ENCODE measurements at regions not wholly inside any gene's neighbourhood (a gene's known extent, or its start where the extent isn't known, plus 50 kb on each side); places are given as distances from the start of the nearest gene placed in this dataset.
A peak's percentile ranks its signal among the peaks of the same experiment; 100 is the strongest.

- in situ Hi-C loops (cut with MboI) (loop anchor here (10.0 kb wide), 1 partner anchor 54 kb away; no protein-coding TSS in a partner anchor), intact Hi-C loops (cut with micrococcal nuclease) (loop anchor here (1.0 kb wide), 1 partner anchor 61 kb away; no protein-coding TSS in a partner anchor)
- H3K4me1 ChIP-seq (replicated peaks in 1 of 2; ENCODE audit: control insufficient read depth in 2 of 2, insufficient read depth in 2 of 2, low read length in 2 of 2) = peaks cover 13 to 36% of the 10 kb centered on the region in 2 experiments; a peak in 4 of 5 replicates
- CTCF ChIA-PET (ENCODE audit: low intra/inter-chr PET ratio) = no interaction called here
- H3K36me3 ChIP-seq (ENCODE audit: control insufficient read depth, insufficient read depth, low read length) = no peaks in the 10 kb centered on the region
- H3K27ac ChIP-seq (ENCODE audit: extremely low read depth, low read depth, low read length) = peak overlapping the region; percentile 84
- H3K9me1 ChIP-seq (ENCODE audit: control insufficient read depth, insufficient read depth, low read length) = no peaks in the 10 kb centered on the region
- DNase-seq (ENCODE audit: extremely low read depth in 1 of 4, low spot score in 3 of 4) (peak; percentile 40 to 72 (median 51)), ATAC-seq (peak; percentile 39), FAIRE-seq (peak; percentile 78)
- no peaks in the 10 kb centered on the region for H3K79me2 ChIP-seq (ENCODE audit: control insufficient read depth, insufficient read depth, low read length)
- no peaks in the 10 kb centered on the region for H3K27me3 ChIP-seq (ENCODE audit: control insufficient read depth in 2 of 2, insufficient read depth in 2 of 2, low read length in 2 of 2)
- H3K9me3 ChIP-seq (replicated peaks; ENCODE audit: control insufficient read depth, insufficient read depth, low read depth, low read length) = no peaks in the 10 kb centered on the region
- WGBS (ENCODE audit: insufficient coverage, low coverage, missing lambda C conversion rate) = 51% methylated on average over 15 of the region's 16 CpGs
- peak overlapping the region; percentile 69 for H3K4me2 ChIP-seq (ENCODE audit: insufficient read depth, low read length)
- peak overlapping the region; percentile 75 to 94 for H3K9ac ChIP-seq (ENCODE audit: insufficient read depth in 1 of 2, low read depth in 2 of 2, low read length in 2 of 2)
- TSS peak; percentile 62 for BruUV-seq (replicated peaks)
- H3K4me3 ChIP-seq = peak overlapping the region; percentile 40
- no peaks in the 10 kb centered on the region for H4K20me1 ChIP-seq (replicated peaks; ENCODE audit: control insufficient read depth, insufficient read depth, low read length)
- POLR2A ChIA-PET = interaction anchor here (0.7 to 1.7 kb wide), 15 partner anchors 9 to 114 kb away, joined by 3 to 7 read pairs (median 3); no protein-coding TSS in a partner anchor
- peak overlapping the region; percentile 80 for H2AFZ ChIP-seq (ENCODE audit: low read depth, low read length)
- TF ChIP-seq HMGXB4 (CRISPR knock-in tag; IDR thresholded peaks at IDR 0.05) = no peak
- TF ChIP-seq MAFF (IDR thresholded peaks at IDR 0.05; ENCODE audit: low read length) = peak; percentile 45; the same call in 1 of the 2 replicates
- TF ChIP-seq SMAD3 (CRISPR knock-in tag; conservative IDR thresholded peaks at IDR 0.05) = no peak
- no peak for TF ChIP-seq PHB2 (IDR thresholded peaks at IDR 0.05; ENCODE audit: low read depth)
- 0 out of 2 replicates have a peak, but pooled peaks have one; percentile 10 for TF ChIP-seq CREM (IDR thresholded peaks at IDR 0.05; ENCODE audit: low read depth)
- TF ChIP-seq GTF2A2 (tag; IDR thresholded peaks at IDR 0.05) = no peak
- no peak for TF ChIP-seq ZNF696 (CRISPR knock-in tag; conservative IDR thresholded peaks at IDR 0.05)
- peak; percentile 92 for TF ChIP-seq ZNF316 (IDR thresholded peaks at IDR 0.05)
- no peak for TF ChIP-seq TFAP4 (CRISPR knock-in tag; IDR thresholded peaks at IDR 0.05; ENCODE audit: borderline replicate concordance)
- no peak for TF ChIP-seq PBX2 (CRISPR knock-in tag; IDR thresholded peaks at IDR 0.05; ENCODE audit: low read depth)
- peak; percentile 26; the same call in 1 of the 2 replicates for TF ChIP-seq PBX2 (tag; conservative IDR thresholded peaks at IDR 0.05; ENCODE audit: low read depth)
- no peak for TF ChIP-seq ZNF75A (CRISPR knock-in tag; IDR thresholded peaks at IDR 0.05)
- 0 out of 2 replicates have a peak, but pooled peaks have one; percentile 40 for TF ChIP-seq PHF21A (IDR thresholded peaks at IDR 0.05; ENCODE audit: borderline replicate concordance, low read depth)
- 0 out of 2 replicates have a peak, but pooled peaks have one; percentile 5 for TF ChIP-seq MTA2 (IDR thresholded peaks at IDR 0.05; ENCODE audit: low read depth)
- TF ChIP-seq KAT7 (CRISPR knock-in tag; IDR thresholded peaks at IDR 0.05; ENCODE audit: borderline replicate concordance) = 0 out of 2 replicates have a peak, but pooled peaks have one; percentile 1
- TF ChIP-seq RFX1 (IDR thresholded peaks at IDR 0.05) = peak; percentile 54
- peak; percentile 88 for TF ChIP-seq C11orf30 (IDR thresholded peaks at IDR 0.05; ENCODE audit: low read depth)
Observed at GRCh38 chr14:34059037-34059924, 108.4 kb upstream of the EGLN3 start.

Measured in K562 (cell line).